Spleen (tissue), 11 donors: ENCODE measurements at regions not wholly inside any gene's neighbourhood (a gene's known extent, or its start where the extent isn't known, plus 50 kb on each side); places are given as distances from the start of the nearest gene placed in this dataset.
"Not testable (repeated sequence)": the region's sequence is repeated elsewhere in the genome, so short reads cannot be mapped to it uniquely, and the experiment has no call there.

Experiments used
- DNase-seq: peaks from one replicate; pipeline ENCODE4 v3.0.0-alpha.2; 2020
- H3K27ac ChIP-seq, 8 donors: fragments of 200-600 bp; sonication (generic) in 7 of 8; 1 replicate in 4 of 8; 2 replicates in 4 of 8; pipeline versions ENCODE4 v1.5.0 to v1.8.0; 2016 to 2021; ENCODE audit warnings: inconsistent platforms in 4 of 8, mild to moderate bottlenecking in 4 of 8, moderate library complexity in 1 of 8
- H3K27me3 ChIP-seq, 7 donors: fragments of 200-600 bp; sonication (generic) in 6 of 7; replicated peaks in 1 of 7; 1 replicate in 4 of 7; 2 replicates in 3 of 7; pipeline versions ENCODE4 v1.5.0 to v1.8.0; 2016 to 2021; ENCODE audit warnings: inconsistent platforms in 3 of 7, mild to moderate bottlenecking in 1 of 7
- H3K36me3 ChIP-seq, 6 donors: fragments of 200-600 bp; sonication (generic) in 5 of 6; 1 replicate in 4 of 6; 2 replicates in 2 of 6; pipeline versions ENCODE4 v1.5.0 to v1.8.0; 2016 to 2021; ENCODE audit warnings: inconsistent platforms in 2 of 6
- H3K4me1 ChIP-seq, 6 donors: fragments of 200-600 bp; sonication (generic) in 5 of 6; 1 replicate in 3 of 6; 2 replicates in 3 of 6; pipeline versions ENCODE4 v1.5.0 to v1.8.0; 2016 to 2021; ENCODE audit warnings: inconsistent platforms in 3 of 6
- H3K4me3 ChIP-seq, 8 donors: fragments of 200-600 bp; sonication (generic) in 7 of 8; 1 replicate in 4 of 8; 2 replicates in 4 of 8; pipeline versions ENCODE4 v1.5.0 to v1.8.0; 2016 to 2021; ENCODE audit warnings: inconsistent platforms in 4 of 8, mild to moderate bottlenecking in 4 of 8, moderate library complexity in 2 of 8
- H3K9me3 ChIP-seq, 8 donors: fragments of 200-600 bp; sonication (generic) in 7 of 8; 1 replicate in 4 of 8; 2 replicates in 4 of 8; pipeline versions ENCODE4 v1.5.0 to v1.8.0; 2016 to 2021; ENCODE audit warnings: inconsistent platforms in 4 of 8
- WGBS, 5 donors: extraction: QIAGEN DNeasy Blood & Tissue Kit in 3 of 5; methylation state at CpG; one replicate each; pipeline versions ENCODE4 v1.1.5 to v1.1.7; 2013 to 2018; 5-methylcytosine and 5-hydroxymethylcytosine counted together
- intact Hi-C: fragments of 100-400 bp; cut with DNase I; formaldehyde crosslinking; loops from one replicate; pipeline ENCODE4 v1.15.0; 2023; ENCODE audit warnings: low total_unique reads
- donor health status: healthy with polysubstance abuse.
- donor health status: DM: no; HTN: no; CAD: no; lungs with moderate emphysema.
- donor health status: DM: no; HTN: no; CAD: no.
- donor health status: Bipolar disorder and iron deficiency.
- donor health status: healthy.
- donor health status: DM: no; HTN: no; CAD: no.
- donor health status: DM: yes; HTN: yes; CAD: no.

GRCh38 chr9:65812489-65812888 lies 75.5 kb downstream of the FOXD4L4 start:
- H3K4me3 ChIP-seq, intact Hi-C loops, H3K27ac ChIP-seq, H3K4me1 ChIP-seq, H3K27me3 ChIP-seq, H3K36me3 ChIP-seq, DNase-seq, H3K9me3 ChIP-seq: not testable (repeated sequence)
- 71 to 88% methylated on average over 1 of the region's 1 CpG; no CpG with 5 or more reads in 3 of the 5 donors for WGBS, 5 donors

GRCh38 chr9:65813204-65813603 lies 76.3 kb downstream of the FOXD4L4 start:
- H3K27me3 ChIP-seq, DNase-seq, H3K9me3 ChIP-seq, H3K36me3 ChIP-seq, intact Hi-C loops, H3K4me1 ChIP-seq, H3K27ac ChIP-seq, H3K4me3 ChIP-seq: not testable (repeated sequence)
- WGBS, 5 donors, result 57 to 80% (median 64%) methylated on average over 1 of the region's 1 CpG

- 90% methylated on average over 6 of the region's 8 CpGs; no CpG with 5 or more reads in 4 of the 5 donors for WGBS, 5 donors
- H3K27me3 ChIP-seq, H3K27ac ChIP-seq, H3K4me1 ChIP-seq, H3K9me3 ChIP-seq, intact Hi-C loops, H3K36me3 ChIP-seq, H3K4me3 ChIP-seq: not testable (repeated sequence)
- DNase-seq, result peak; percentile 15
These were observed 83.8 kb downstream of the FOXD4L4 start for GRCh38 chr9:65820760-65821159.

- H3K27ac ChIP-seq, H3K36me3 ChIP-seq, H3K9me3 ChIP-seq, DNase-seq, H3K4me1 ChIP-seq, H3K27me3 ChIP-seq, intact Hi-C loops, H3K4me3 ChIP-seq: not testable (repeated sequence)
- WGBS, 5 donors, result 88% methylated on average over 51 of the region's 56 CpGs; no CpG with 5 or more reads in 4 of the 5 donors
These were observed 88.6 kb downstream of the FOXD4L4 start for GRCh38 chr9:65825545-65825944.
